ENCODE measurements at regions not wholly inside any gene's neighbourhood (a gene's known extent, or its start where the extent isn't known, plus 50 kb on each side); places are given as distances from the start of the nearest gene placed in this dataset.
"Not testable (repeated sequence)": the region's sequence is repeated elsewhere in the genome, so short reads cannot be mapped to it uniquely, and the experiment has no call there.

DNA sequence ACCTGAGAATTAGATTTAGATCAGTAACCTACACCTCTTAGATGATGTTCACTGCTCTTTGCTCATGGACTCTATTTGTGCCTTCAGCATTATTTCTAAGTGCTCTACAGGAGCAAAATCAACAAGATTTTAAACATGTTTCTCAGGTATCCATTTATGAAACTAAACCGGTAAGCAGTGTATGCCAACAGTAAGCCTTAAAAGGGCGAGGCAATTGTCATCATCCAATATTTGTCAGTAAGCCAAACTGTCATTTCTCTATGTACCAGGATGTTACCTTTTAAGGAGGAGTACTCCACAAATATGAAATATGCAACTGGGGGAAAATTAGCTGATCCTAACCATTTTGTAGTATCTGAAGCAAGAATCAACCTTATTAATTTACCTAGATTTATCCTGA is 69.6 kb upstream of the ZNF184 start:
- in situ Hi-C loops (cut with HindIII; ENCODE audit: low sequenced_read_pairs), result no loop called here
- no peak for DNase-seq (ENCODE audit: low spot score)

GRCh38 chr6:27541933-27542297 is 69.0 kb upstream of the ZNF184 start:
- no peak for DNase-seq (ENCODE audit: low spot score)
- in situ Hi-C loops (cut with HindIII; ENCODE audit: low sequenced_read_pairs), result no loop called here

DNA sequence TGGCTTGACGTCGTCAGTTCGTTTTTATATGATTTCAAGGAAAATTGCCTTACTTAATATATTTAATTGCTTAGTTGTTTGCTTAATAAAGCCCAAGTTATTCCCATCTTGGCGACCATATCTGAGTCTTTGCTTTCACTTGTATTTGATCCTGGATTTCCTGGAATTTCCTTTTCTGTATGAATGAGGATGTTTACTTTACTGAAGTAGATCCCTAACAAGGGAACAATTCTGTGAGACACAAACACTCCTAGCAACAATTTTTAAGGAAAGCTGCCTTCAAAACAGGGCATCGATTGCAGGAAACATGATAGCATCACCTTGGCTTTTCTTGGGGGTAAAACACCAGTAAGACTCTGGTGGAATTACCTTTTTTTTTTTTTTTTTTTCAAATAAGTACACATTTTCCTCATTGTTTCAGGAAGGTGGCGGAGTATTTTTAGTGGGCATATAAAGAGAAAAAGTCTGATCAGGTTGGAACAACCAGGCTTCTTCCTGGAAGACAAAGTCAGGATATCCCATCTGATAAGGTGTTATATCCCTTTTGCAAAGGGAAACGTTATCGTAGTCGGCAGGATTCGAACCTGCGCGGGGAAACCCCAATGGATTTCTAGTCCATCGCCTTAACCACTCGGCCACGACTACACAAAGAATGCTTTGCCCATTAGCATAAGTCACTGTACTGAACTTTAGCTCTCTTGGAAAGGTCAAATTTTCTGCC is 68.5 kb upstream of the ZNF184 start:
- in situ Hi-C loops (cut with HindIII; ENCODE audit: low sequenced_read_pairs), result no loop called here
- peak; percentile 25 for DNase-seq (ENCODE audit: low spot score)

DNA sequence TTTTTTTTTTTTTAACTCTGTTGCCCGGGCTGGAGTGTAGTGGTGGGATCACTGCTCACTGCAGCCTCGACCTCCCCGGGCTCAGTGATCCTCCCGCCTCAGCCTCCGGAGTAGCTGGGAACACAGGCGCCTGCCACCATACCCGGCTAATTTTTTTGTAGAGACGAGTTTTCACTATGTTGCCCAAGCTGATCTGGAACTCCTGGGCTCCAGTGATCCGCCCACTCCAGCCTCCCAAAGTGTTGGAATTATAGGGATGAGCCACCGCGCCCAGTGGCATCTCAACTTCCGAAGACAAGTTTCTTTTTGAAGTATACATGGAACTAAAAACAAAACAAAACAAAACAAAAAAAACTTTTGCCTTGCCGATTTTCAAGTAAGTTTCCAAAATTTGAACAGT is 66.6 kb upstream of the ZNF184 start:
- in situ Hi-C loops (cut with HindIII; ENCODE audit: low sequenced_read_pairs), result no loop called here
- DNase-seq (ENCODE audit: low spot score), result no peak

DNA sequence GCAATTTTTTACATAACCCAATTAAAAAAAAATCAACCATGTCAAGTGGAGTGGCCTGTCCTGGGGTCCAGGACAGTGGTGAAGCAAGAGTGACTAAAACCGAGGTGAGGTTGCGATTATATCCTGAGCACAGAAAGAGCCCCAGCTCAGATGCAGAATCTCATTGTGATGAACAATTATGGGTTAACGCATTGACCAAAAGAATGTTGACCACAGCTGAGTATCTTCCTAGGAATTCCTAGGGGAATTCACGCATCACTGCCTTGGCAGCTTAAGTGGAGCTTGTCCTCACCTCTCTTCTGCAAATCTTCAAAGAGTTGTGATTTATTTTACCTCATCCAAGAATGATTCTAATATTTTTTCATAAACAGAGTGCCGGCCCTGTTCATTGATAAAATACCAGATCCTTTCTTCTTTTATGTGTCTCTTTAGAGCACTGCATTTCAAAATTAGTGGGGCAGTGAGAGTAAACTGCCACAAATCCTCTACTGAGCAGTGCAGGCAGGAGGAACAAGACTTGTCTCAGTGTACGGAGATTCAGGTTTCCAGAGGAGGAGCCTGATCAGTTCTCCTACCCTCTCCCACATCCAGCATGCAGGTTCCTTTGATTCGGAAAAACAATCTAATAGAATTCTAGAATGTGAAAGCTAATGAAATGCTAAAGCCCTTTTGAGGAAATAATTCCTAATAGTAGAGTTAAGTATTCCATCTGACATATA is 60.1 kb upstream of the ZNF184 start:
- in situ Hi-C loops (cut with HindIII; ENCODE audit: low sequenced_read_pairs), result no loop called here
- no peak for DNase-seq (ENCODE audit: low spot score)

DNA sequence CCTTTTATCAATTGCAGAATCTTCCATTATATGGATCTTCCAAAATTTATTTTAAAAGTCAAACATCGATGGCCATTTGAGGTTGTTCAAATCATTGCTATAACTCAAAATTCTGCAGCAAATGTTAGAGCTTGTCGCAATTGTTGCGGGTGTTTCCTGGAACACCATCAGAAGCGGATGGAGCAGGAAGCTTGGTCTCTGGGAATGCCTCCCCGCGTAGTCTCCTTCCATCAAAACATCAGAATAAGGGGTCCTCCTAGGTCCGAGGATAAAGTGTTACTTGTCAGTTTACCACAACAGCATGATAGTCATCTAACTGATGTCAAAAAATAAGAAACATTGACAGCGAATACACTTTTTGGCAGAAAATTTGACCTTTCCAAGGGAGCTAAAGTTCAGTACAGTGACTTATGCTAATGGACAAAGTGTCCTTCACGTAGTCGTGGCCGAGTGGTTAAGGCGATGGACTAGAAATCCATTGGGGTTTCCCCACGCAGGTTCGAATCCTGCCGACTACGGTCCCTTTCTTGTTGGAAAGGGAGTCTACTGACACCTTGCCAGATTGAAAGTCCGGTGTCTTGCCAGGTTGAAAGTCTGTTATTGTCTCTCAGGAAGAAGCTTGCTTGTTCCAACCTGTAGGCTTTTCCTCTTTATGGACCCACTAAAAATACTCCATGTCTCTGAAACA is 59.0 kb upstream of the ZNF184 start:
- no peak for DNase-seq (ENCODE audit: low spot score)
- in situ Hi-C loops (cut with HindIII; ENCODE audit: low sequenced_read_pairs), result no loop called here

- in situ Hi-C loops (cut with HindIII; ENCODE audit: low sequenced_read_pairs); DNase-seq (ENCODE audit: low spot score): not testable (repeated sequence)
Observed at GRCh38 chr6:27529796-27530195, 56.9 kb upstream of the ZNF184 start.

DNA sequence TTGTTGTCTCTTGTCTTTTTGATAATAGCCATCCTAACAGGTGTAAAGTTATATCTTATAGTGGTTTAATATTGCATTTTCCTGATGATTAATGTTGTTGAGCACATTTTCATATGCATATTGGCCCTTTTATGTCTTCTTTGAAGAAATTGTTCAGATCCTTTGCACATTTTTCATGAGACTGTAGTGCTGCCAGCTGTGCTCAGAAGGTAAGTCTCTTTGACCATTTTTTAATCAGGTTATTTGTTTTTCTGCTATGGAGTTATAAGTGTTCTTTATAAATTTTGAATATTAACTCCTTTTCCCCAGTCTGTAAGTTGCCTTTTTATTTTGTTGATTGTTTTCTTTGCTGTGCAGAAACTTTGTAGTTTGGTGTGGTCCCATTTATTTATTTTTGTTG is 55.8 kb upstream of the ZNF184 start:
- in situ Hi-C loops (cut with HindIII; ENCODE audit: low sequenced_read_pairs), result no loop called here
- no peak for DNase-seq (ENCODE audit: low spot score)

All from G401 (cell line).